H1 (cell line): ENCODE measurements at regions not wholly inside any gene's neighbourhood (a gene's known extent, or its start where the extent isn't known, plus 50 kb on each side); places are given as distances from the start of the nearest gene placed in this dataset.

Experiments used
- CTCF ChIA-PET: fragments of 300-600 bp; sonication (Branson Sonifier 250); formaldehyde crosslinking; loops from one replicate; lab custom pipeline; 2021; ENCODE audit not compliant: partially characterized antibody; lab: Charles Lee
- POLR2A ChIA-PET: fragments of 300-600 bp; sonication (Branson Sonifier 250); formaldehyde crosslinking; loops from one replicate; lab custom pipeline; 2021; ENCODE audit warnings: inconsistent platforms; ENCODE audit not compliant: partially characterized antibody; lab: Charles Lee
- DNase-seq, 2 experiments: peaks; one replicate each; pipeline versions ENCODE4 v3.0.0 to v3.0.0-alpha.2; 2010 to 2022; ENCODE audit warnings: low spot score in 2 of 2, low read depth in 1 of 2, mixed read lengths in 1 of 2
- FAIRE-seq: peaks from 2 replicates; lab custom pipeline; 2011; peaks lifted over from hg19 to GRCh38; lab: Jason Lieb, UNC
- H2AFZ ChIP-seq: 2 replicates; pipeline ENCODE4 v1.8.1; 2012; ENCODE audit warnings: low read length, inconsistent platforms
- H2AK5ac ChIP-seq: 2 replicates; pipeline ENCODE4 v1.6.1; 2013; ENCODE audit warnings: low read depth, low read length
- H2BK120ac ChIP-seq: replicated peaks from 2 replicates; pipeline ENCODE3; 2013; ENCODE audit warnings: low read depth, low read length, inconsistent platforms
- H2BK12ac ChIP-seq: 2 replicates; pipeline ENCODE4 v1.6.1; 2013; ENCODE audit warnings: low read depth, low read length
- H2BK15ac ChIP-seq: 2 replicates; pipeline ENCODE4 v1.6.1; 2013; ENCODE audit warnings: low read length
- H2BK20ac ChIP-seq: 2 replicates; pipeline ENCODE4 v1.6.1; 2013; ENCODE audit warnings: low read length
- H2BK5ac ChIP-seq: 2 replicates; pipeline ENCODE4 v1.6.1; 2013; ENCODE audit warnings: low read depth, low read length
- H3K14ac ChIP-seq: 2 replicates; pipeline ENCODE4 v1.6.1; 2013; ENCODE audit warnings: inconsistent platforms; ENCODE audit not compliant: insufficient read length
- H3K18ac ChIP-seq: 2 replicates; pipeline ENCODE4 v1.6.1; 2013; ENCODE audit warnings: low read length; ENCODE audit errors: extremely low read depth
- H3K23ac ChIP-seq: 2 replicates; pipeline ENCODE4 v1.6.1; 2013; ENCODE audit warnings: inconsistent platforms; ENCODE audit not compliant: insufficient read length
- H3K23me2 ChIP-seq: 2 replicates; pipeline ENCODE4 v1.6.1; 2013; ENCODE audit warnings: low read depth, low read length
- H3K27ac ChIP-seq: 2 replicates; pipeline ENCODE4 v1.6.1; 2011; ENCODE audit warnings: low read depth, low read length, inconsistent platforms
- H3K27me3 ChIP-seq, 4 experiments: replicated peaks in 1 of 4; 1 replicate in 1 of 4; 2 replicates in 3 of 4; pipeline versions ENCODE4 v1.6.1 to v1.8.1; 2011 to 2013; ENCODE audit warnings: low read length in 3 of 4, mild to moderate bottlenecking in 3 of 4, inconsistent platforms in 2 of 4, mixed read lengths in 2 of 4, moderate library complexity in 1 of 4; ENCODE audit not compliant: control insufficient read depth in 3 of 4, insufficient read depth in 3 of 4; ENCODE audit errors: extremely low read depth in 1 of 4
- H3K36me3 ChIP-seq, 4 experiments: 2 replicates each; pipeline versions ENCODE4 v1.6.1 to v1.8.1; 2011 to 2013; ENCODE audit warnings: mild to moderate bottlenecking in 4 of 4, low read length in 3 of 4, moderate library complexity in 2 of 4, control low read depth in 1 of 4, inconsistent platforms in 1 of 4; ENCODE audit not compliant: insufficient read depth in 4 of 4, control insufficient read depth in 2 of 4
- H3K4ac ChIP-seq: replicated peaks from 2 replicates; pipeline ENCODE3; 2013; ENCODE audit warnings: low read length, low read depth, mixed read lengths, inconsistent platforms; ENCODE audit not compliant: insufficient read length
- H3K4me1 ChIP-seq, 4 experiments: replicated peaks in 1 of 4; 1 replicate in 1 of 4; 2 replicates in 3 of 4; pipeline versions ENCODE4 v1.6.1 to v1.8.1; 2011 to 2013; ENCODE audit warnings: low read length in 3 of 4, inconsistent platforms in 2 of 4, mixed read lengths in 1 of 4; ENCODE audit not compliant: insufficient read depth in 4 of 4, control insufficient read depth in 3 of 4
- H3K4me2 ChIP-seq, 2 experiments: 2 replicates each; pipeline versions ENCODE4 v1.6.1 to v1.8.1; 2011 to 2013; ENCODE audit warnings: low read depth in 2 of 2, low read length in 2 of 2, control low read depth in 1 of 2, inconsistent platforms in 1 of 2, mild to moderate bottlenecking in 1 of 2; ENCODE audit not compliant: insufficient read depth in 1 of 2
- H3K4me3 ChIP-seq, 4 experiments: fragments of 200-600, 300-600 bp in 1 of 4; sonication (generic), shearing (Covaris generic), sonication (Bioruptor Twin) in 1 of 4; 2 replicates each; pipeline versions ENCODE4 v1.5.1 to v1.8.1; 2011 to 2016; ENCODE audit warnings: low read length in 4 of 4, low read depth in 3 of 4, control low read depth in 2 of 4, inconsistent platforms in 2 of 4, mild to moderate bottlenecking in 2 of 4, mixed read lengths in 1 of 4, moderate library complexity in 1 of 4; ENCODE audit not compliant: insufficient read depth in 2 of 4; ENCODE audit errors: extremely low read depth in 1 of 4
- H3K56ac ChIP-seq: replicated peaks from 2 replicates; pipeline ENCODE3; 2013; ENCODE audit warnings: low read depth, mild to moderate bottlenecking, mixed read lengths, low read length, inconsistent platforms; ENCODE audit not compliant: insufficient read length
- H3K79me1 ChIP-seq: 2 replicates; pipeline ENCODE4 v1.6.1; 2013; ENCODE audit warnings: low read depth, low read length, control low read depth
- H3K79me2 ChIP-seq, 2 experiments: 2 replicates each; pipeline versions ENCODE4 v1.6.1 to v1.8.1; 2012 to 2013; ENCODE audit warnings: low read length in 2 of 2, mild to moderate bottlenecking in 2 of 2, inconsistent platforms in 1 of 2; ENCODE audit not compliant: insufficient read depth in 2 of 2, control insufficient read depth in 1 of 2
- H3K9ac ChIP-seq, 4 experiments: replicated peaks in 1 of 4; 1 replicate in 1 of 4; 2 replicates in 3 of 4; pipeline versions ENCODE4 v1.6.1 to v1.8.1; 2011 to 2013; ENCODE audit warnings: low read depth in 3 of 4, low read length in 3 of 4, control low read depth in 2 of 4, mild to moderate bottlenecking in 2 of 4, moderate library complexity in 2 of 4, inconsistent platforms in 1 of 4; ENCODE audit errors: extremely low read depth in 1 of 4
- H3K9me3 ChIP-seq, 2 experiments: 2 replicates each; pipeline versions ENCODE4 v1.6.1 to v1.8.1; 2012 to 2013; ENCODE audit warnings: mild to moderate bottlenecking in 2 of 2, moderate library complexity in 2 of 2, control low read depth in 1 of 2, inconsistent platforms in 1 of 2, low read depth in 1 of 2, low read length in 1 of 2, mixed read lengths in 1 of 2; ENCODE audit not compliant: insufficient read depth in 2 of 2
- H4K20me1 ChIP-seq, 2 experiments: replicated peaks in 1 of 2; 2 replicates each; pipeline versions ENCODE3 to v1.8.1; 2011 to 2013; ENCODE audit warnings: inconsistent platforms in 2 of 2, low read length in 2 of 2, mild to moderate bottlenecking in 1 of 2; ENCODE audit not compliant: insufficient read depth in 2 of 2, control insufficient read depth in 1 of 2
- H4K5ac ChIP-seq: 2 replicates; pipeline ENCODE4 v1.6.1; 2013; ENCODE audit warnings: low read length, low read depth, mixed read lengths, inconsistent platforms; ENCODE audit not compliant: insufficient read length
- H4K8ac ChIP-seq: 2 replicates; pipeline ENCODE4 v1.8.0; 2013; ENCODE audit warnings: mild to moderate bottlenecking, moderate library complexity, low read length, inconsistent platforms; ENCODE audit not compliant: insufficient read depth; ENCODE audit errors: extremely low read depth
- H4K91ac ChIP-seq: replicated peaks from 2 replicates; pipeline ENCODE3; 2013; ENCODE audit warnings: low read length, mixed read lengths, inconsistent platforms; ENCODE audit not compliant: insufficient read length
- ASH2L ChIP-seq: fragments of 200-600, 300-600 bp; sonication (generic); IDR thresholded peaks from one replicate; pipeline ENCODE4 v1.7.1; 2017; ENCODE audit warnings: low read length
- HDAC2 ChIP-seq, 2 experiments: fragments of 300-600 bp in 1 of 2; sonication (generic) in 1 of 2; IDR thresholded peaks; 2 replicates each; pipeline ENCODE4 v1.6.1; 2011 to 2012; ENCODE audit warnings: low read depth in 2 of 2, low read length in 2 of 2, mild to moderate bottlenecking in 2 of 2, moderate library complexity in 2 of 2, borderline replicate concordance in 1 of 2, inconsistent platforms in 1 of 2
- RBBP5 ChIP-seq: IDR thresholded peaks from 2 replicates; pipeline ENCODE4 v1.7.1; 2012; ENCODE audit warnings: low read depth, mild to moderate bottlenecking, inconsistent platforms, low read length, moderate library complexity, borderline replicate concordance
- SP1 ChIP-seq: IDR thresholded peaks from 2 replicates; pipeline ENCODE4 v1.6.1; 2011; ENCODE audit warnings: low read depth, low read length
- TAF1 ChIP-seq: IDR thresholded peaks from 2 replicates; pipeline ENCODE4 v1.6.1; 2011; ENCODE audit warnings: mild to moderate bottlenecking, low read depth, low read length
- WGBS, 2 experiments: shearing (Covaris generic) in 1 of 2; methylation state at CpG; one replicate each; pipeline versions ENCODE4 v1.1.6 to v1.1.7; 2013 to 2015; ENCODE audit warnings: low lambda C conversion rate in 2 of 2, mixed read lengths in 2 of 2, inconsistent platforms in 1 of 2, low coverage in 1 of 2, missing lambda C conversion rate in 1 of 2; ENCODE audit not compliant: insufficient replicate concordance in 2 of 2, insufficient coverage in 1 of 2, insufficient read length in 1 of 2; ENCODE audit errors: extremely low coverage in 1 of 2, missing lambda C conversion rate in 1 of 2; 5-methylcytosine and 5-hydroxymethylcytosine counted together

DNA sequence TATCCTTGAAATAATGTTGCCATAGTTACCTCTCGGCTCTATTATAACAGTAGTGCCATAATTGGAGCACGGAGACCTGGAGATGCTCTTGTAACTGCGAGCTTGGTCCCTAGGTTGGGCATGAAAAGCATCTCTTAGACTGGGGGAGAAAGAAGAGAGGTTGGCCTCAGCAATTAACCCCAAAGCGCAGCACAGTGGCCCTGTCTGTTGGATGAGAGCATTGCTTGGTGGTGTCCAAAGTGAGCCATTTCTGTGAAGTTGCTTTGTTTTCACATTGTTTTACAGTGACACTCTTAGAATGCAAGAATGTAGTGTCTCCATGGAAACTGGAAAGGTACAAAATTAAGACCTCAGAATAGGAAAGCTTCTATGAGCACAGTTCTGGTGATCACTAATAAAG is 660.7 kb upstream of the EEF2KMT start:
- 94% methylated on average over 4 of the region's 4 CpGs; no CpG with 5 or more reads in 1 of the 2 experiments for WGBS, 2 experiments
- FAIRE-seq, result no peak
- H3K23ac ChIP-seq, result no peak overlapping the region

More for the DNA sequence above, 660.7 kb upstream of the EEF2KMT start:
- Histone ChIP-seq H3K4me1 (peaks cover 4 to 13% (median 11%) of the 10 kb centered on the region in 4 experiments; a peak in 6 of 7 replicates), H3K79me1 (no peaks in the 10 kb centered on the region), H2BK12ac (no peak overlapping the region), H3K9me3 (no peaks in the 10 kb centered on the region), H4K5ac (no peak overlapping the region), H2BK5ac (no peak overlapping the region), H2BK15ac (no peak overlapping the region), H2BK120ac (no peak overlapping the region), H4K20me1 (no peaks in the 10 kb centered on the region), H3K79me2 (no peaks in the 10 kb centered on the region), H3K9ac (no peak overlapping the region), H4K91ac (no peak overlapping the region), H4K8ac (no peak overlapping the region), H2BK20ac (no peak overlapping the region), H3K4me3 (no peak overlapping the region), H2AFZ (no peak overlapping the region), H3K14ac (no peak overlapping the region), H3K23me2 (no peaks in the 10 kb centered on the region; the same call in 1 of the 2 replicates), H3K27me3 (no peaks in the 10 kb centered on the region), H3K56ac (no peak overlapping the region), H3K4ac (no peak overlapping the region), H3K18ac (no peak overlapping the region), H3K4me2 (no peak overlapping the region), H2AK5ac (no peak overlapping the region), H3K36me3 (no peaks in the 10 kb centered on the region), H3K27ac (no peak overlapping the region)
- ChIA-PET CTCF (interaction anchor here (1.2 to 1.9 kb wide), 4 partner anchors 74 to 388 kb away, joined by 3 to 4 read pairs (median 4); no protein-coding TSS in a partner anchor), POLR2A (interaction anchor here (0.6 kb wide), 1 partner anchor 10 kb away, joined by 3 read pairs; no protein-coding TSS in a partner anchor)
- no peak for DNase-seq
- TF ChIP-seq HDAC2 (IDR thresholded peaks at IDR 0.05; ENCODE audit: borderline replicate concordance in 1 of 2, low read depth in 2 of 2, low read length in 2 of 2) (no peak), TAF1 (no peak), ASH2L (no peak), SP1 (no peak), RBBP5 (no peak)
